HFFc6 (cell line): ENCODE measurements at regions not wholly inside any gene's neighbourhood (a gene's known extent, or its start where the extent isn't known, plus 50 kb on each side); places are given as distances from the start of the nearest gene placed in this dataset.

ENCODE experiments used
- DNase-seq: peaks from one replicate; pipeline ENCODE4 v3.0.0-alpha.2; 2018
- H3K27ac Mint-ChIP-seq: 2 replicates; pipeline ENCODE4 v1.8.0; 2020; ENCODE audit warnings: mild to moderate bottlenecking, mixed read lengths
- H3K27me3 Mint-ChIP-seq: 2 replicates; pipeline ENCODE4 v1.8.0; 2021; ENCODE audit warnings: mild to moderate bottlenecking, moderate library complexity, mixed read lengths; ENCODE audit not compliant: insufficient read depth
- H3K36me3 Mint-ChIP-seq: 2 replicates; pipeline ENCODE4 v1.8.0; 2021; ENCODE audit warnings: low read depth, mixed read lengths
- H3K4me1 Mint-ChIP-seq: 2 replicates; pipeline ENCODE4 v1.8.0; 2020; ENCODE audit warnings: low read depth, mixed read lengths
- H3K4me3 Mint-ChIP-seq: 2 replicates; pipeline ENCODE4 v1.8.0; 2020; ENCODE audit warnings: mild to moderate bottlenecking, moderate library complexity, mixed read lengths
- H3K9me3 Mint-ChIP-seq: 2 replicates; pipeline ENCODE4 v1.8.0; 2020; ENCODE audit warnings: mild to moderate bottlenecking, mixed read lengths
- CTCF ChIP-seq: fragments of 200-600 bp; sonication (generic); IDR thresholded peaks from 2 replicates; pipeline ENCODE4 v1.5.0; 2021; ENCODE audit warnings: antibody characterized with exemption, mild to moderate bottlenecking

DNA sequence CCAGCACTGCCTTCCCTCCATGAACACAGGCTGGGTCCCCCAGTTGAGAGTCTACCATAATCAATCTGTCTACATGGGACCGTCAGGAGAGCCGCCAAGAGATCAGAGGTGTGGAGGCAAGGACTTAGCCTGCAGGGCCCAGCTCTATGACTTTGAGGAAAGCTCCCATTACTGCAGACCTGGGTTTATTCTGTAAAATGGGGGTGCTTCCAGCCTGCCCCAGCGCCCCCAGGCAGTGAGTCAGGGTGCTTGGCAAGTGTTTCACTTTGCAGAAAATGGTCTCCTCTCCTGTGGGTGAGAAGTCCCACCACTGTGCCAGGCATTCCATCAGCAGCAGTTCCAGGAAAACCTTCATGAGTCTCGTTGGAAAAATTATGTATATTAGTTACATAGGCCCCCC lies 75.5 kb upstream of the VSTM2B start:
- DNase-seq = no peak
- Mint-ChIP-seq H3K4me3 (no peak overlapping the region), H3K36me3 (no peaks in the 10 kb centered on the region), H3K27ac (no peak overlapping the region), H3K4me1 (no peaks in the 10 kb centered on the region), H3K27me3 (no peaks in the 10 kb centered on the region; the same call in 1 of the 2 replicates), H3K9me3 (peaks cover 45% of the 10 kb centered on the region)
- no peak for TF ChIP-seq CTCF

DNA sequence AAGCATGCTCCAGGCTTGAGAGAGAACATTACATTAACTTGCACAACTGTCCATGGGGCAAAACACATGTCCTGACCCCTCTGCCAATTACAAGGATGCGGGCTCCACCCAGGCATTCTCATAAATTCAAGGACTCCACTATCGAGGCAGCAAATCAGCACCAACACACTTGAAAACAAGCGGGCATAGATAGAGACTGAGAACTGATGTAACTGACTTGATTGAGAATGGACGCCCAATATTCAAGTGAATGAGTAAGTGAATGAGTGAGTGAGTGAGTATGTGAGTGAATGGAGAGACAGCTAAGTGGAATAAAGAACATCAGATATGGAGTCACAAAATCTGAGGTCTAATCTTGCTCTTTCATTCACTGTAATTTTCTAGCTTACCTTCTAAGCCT lies 75.0 kb upstream of the VSTM2B start:
- Mint-ChIP-seq H3K4me1 (no peaks in the 10 kb centered on the region), H3K4me3 (no peak overlapping the region), H3K9me3 (peaks cover 40% of the 10 kb centered on the region; the same call in 1 of the 2 replicates), H3K27ac (no peak overlapping the region), H3K27me3 (no peaks in the 10 kb centered on the region; the same call in 1 of the 2 replicates), H3K36me3 (no peaks in the 10 kb centered on the region)
- no peak for DNase-seq
- no peak for TF ChIP-seq CTCF

- Mint-ChIP-seq H3K27me3 (no peaks in the 10 kb centered on the region), H3K27ac (no peak overlapping the region), H3K4me1 (no peaks in the 10 kb centered on the region), H3K36me3 (no peaks in the 10 kb centered on the region), H3K4me3 (no peak overlapping the region), H3K9me3 (peaks cover 19% of the 10 kb centered on the region)
- DNase-seq = no peak
- no peak for TF ChIP-seq CTCF
Measured at GRCh38 chr19:29454109-29454508, 71.7 kb upstream of the VSTM2B start.

DNA sequence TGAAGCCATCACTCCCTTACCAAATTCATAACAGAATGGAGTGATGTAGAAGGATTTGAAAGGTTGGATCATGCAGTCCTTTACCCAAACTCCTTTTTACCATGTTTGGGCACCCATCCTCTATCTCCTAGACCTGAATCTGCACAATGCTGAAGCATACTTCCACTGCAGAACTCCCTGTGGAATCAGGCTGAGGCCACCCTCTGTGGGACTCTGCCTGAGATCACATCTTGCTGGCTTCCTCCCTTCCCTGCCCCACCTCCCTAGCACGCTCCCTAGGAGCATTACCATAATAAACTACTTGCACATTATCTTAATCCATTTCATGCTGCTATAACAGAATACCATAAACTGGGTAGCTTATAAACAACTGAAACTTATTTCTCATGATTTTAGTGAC lies 68.4 kb upstream of the VSTM2B start:
- H3K4me1 Mint-ChIP-seq = no peaks in the 10 kb centered on the region
- no peaks in the 10 kb centered on the region for H3K27me3 Mint-ChIP-seq
- no peak for DNase-seq
- no peak overlapping the region for H3K27ac Mint-ChIP-seq
- peaks cover 8% of the 10 kb centered on the region for H3K9me3 Mint-ChIP-seq
- H3K4me3 Mint-ChIP-seq = no peak overlapping the region
- no peak for TF ChIP-seq CTCF
- no peaks in the 10 kb centered on the region for H3K36me3 Mint-ChIP-seq

- no peak overlapping the region for H3K27ac Mint-ChIP-seq
- no peaks in the 10 kb centered on the region for H3K9me3 Mint-ChIP-seq
- peak; percentile 70 for TF ChIP-seq CTCF
- no peak overlapping the region for H3K4me3 Mint-ChIP-seq
- H3K4me1 Mint-ChIP-seq = no peaks in the 10 kb centered on the region
- DNase-seq = peak; percentile 11
- H3K27me3 Mint-ChIP-seq = peaks cover 2% of the 10 kb centered on the region; the same call in 1 of the 2 replicates
- no peaks in the 10 kb centered on the region for H3K36me3 Mint-ChIP-seq
Measured at GRCh38 chr19:29467824-29468401, 57.9 kb upstream of the VSTM2B start.
